Bone marrow (tissue), 2 donors: ENCODE measurements at regions not wholly inside any gene's neighbourhood (a gene's known extent, or its start where the extent isn't known, plus 50 kb on each side); places are given as distances from the start of the nearest gene placed in this dataset.
"Not testable (repeated sequence)": the region's sequence is repeated elsewhere in the genome, so short reads cannot be mapped to it uniquely, and the experiment has no call there.

Experiments used
- DNase-seq, 2 donors: peaks; one replicate each; lab custom pipeline; 2025; lab: John Stamatoyannopoulos, UW

DNA sequence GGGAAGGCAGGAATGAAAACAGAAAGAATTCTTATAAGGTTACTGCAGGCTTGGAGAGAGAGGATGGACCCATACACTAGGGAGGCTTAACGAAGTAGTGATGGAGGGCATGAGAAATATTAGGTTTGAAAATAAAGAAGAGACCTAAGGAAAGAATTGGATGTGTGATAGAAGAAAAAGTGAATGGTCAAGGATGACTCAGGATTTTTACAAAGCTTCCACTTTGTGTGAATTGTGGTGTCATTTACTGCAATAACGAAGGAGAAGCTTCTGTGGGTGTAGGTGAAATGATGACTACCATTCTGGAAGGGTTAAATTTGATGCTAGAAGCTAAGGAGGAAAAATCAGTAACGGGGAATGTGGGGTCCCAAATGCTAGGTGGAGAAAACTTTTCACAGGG lies 191.2 kb downstream of the UTRN start:
- no peak for DNase-seq

DNA sequence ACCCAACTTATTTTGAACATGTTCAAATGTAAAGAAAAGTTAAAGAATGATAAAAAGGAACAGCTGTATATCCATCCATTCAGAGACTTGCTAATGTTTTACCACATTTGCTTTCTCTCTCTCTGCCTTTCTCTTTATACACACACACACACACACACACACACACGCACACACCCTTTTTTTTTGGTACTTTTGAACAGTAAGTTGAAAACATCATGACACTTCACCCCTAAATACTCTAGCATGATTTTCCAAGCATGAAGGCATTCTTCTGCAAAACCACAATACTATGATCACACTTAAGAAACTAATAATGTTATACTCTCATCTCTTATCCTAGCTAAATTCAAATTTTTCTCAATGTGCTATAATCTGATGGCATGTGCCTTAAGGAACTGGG lies 192.3 kb downstream of the UTRN start:
- DNase-seq: no peak

DNA sequence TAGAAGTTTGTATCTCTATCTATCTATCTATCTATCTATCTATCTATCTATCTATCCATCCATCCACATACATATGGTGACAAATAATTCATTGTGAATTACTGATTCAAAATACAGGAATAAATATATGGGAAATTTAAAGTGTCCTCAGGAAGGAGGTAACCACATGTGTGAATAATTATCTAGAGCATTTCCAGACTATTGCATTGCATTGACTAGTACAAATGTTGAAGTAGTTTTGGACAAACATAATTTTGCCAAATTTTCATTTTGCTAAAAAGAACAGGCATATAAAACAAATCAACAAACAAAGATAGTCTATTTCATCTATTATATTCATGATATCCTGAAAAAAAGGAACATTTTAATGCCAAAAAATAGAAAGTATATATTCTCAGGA lies 192.7 kb downstream of the UTRN start:
- DNase-seq: no peak

DNA sequence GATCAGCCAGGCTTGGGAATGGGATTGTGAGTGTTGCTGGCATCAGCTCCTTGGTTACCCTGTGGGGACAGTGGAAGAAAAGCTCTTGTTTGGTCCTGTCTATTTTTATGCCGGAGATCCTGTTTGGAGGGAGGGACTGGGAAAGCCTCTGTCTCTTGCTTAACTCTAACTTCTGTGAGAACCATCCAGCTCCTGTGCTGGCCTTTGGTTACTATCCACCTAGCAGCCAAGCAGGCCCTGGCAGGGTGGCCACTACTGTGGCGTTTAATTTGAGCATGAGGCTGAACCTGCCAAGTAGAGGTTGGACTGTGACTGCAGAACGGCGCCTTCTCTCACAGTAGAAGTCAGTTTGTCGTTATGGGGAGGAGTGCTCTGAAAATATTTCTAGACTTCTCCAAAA lies 193.3 kb downstream of the UTRN start:
- no peak for DNase-seq

DNA sequence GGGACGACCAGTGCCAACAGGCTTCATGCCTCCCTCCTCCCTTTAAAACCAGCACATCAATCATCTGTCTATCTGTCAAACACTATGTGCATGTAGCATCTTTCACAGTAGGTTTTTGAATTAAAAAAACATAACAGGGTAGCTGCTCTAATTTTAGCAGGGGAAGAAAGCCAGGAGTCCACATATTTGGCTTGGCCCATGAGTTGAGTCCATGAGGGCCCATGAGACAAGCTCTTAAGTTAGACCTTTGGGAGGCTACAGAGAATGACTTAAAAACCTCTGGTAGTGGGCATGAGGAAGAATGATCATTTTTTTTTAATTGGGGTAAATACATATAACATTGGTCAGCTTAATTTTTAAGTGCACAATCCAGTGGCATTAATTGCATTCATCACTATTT lies 194.9 kb downstream of the UTRN start:
- DNase-seq: no peak

DNA sequence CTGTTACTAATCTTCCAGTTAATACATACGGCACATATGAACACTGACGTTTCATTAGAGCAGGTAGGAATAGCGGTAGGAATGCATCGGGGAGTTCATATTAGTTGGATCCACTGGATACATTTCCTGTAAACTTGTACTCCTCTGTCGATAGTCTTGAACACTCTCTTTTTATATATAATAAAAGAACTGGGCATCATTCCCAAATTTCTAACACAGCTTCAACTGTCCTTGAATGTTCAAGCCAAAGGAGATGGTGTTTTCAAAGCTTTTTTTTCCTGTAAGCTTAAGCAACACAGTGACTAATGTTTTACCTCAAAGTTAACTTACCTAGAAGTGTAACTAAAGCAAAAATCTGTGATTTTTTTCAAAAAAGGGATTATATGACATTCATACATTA lies 195.3 kb downstream of the UTRN start:
- no peak for DNase-seq

DNA sequence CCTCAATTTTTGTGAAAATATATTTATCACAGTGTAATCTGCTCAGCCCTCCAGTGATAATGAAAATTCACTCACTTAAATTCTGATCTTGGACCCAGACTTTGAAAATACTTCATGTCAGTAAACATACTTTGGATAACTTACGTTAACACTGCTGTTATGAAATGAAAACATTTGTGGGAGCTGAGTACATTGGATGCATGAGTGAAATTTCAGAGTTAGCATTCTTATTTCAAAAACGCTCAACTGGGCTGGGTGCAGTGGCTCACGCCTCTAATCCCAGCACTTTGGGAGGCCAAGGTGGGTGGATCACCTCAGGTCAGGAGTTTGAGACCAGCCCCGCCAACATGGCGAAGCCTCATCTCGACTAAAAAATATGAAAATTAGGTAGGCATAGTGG lies 196.4 kb downstream of the UTRN start:
- no peak for DNase-seq

DNA sequence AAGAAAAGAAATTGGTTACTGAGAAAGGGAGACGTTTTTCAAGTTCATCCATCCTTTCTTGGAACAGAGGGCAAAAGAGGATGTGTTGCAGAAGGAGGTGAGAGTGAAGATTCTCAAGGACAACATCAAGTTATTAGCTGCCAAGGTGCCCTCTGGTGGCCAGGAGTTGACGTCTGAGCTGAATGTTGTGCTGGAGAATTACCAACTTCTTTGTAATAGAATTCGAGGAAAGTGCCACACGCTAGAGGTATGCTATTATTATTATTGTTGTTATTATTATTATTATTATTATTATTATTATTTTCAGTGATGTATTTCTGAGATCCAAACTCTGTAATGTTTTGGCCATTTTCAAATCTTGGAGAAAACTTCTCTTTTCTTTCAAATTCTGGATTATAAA lies 197.0 kb downstream of the UTRN start:
- peak in 1 of 2 donors; percentile 66 for DNase-seq

DNA sequence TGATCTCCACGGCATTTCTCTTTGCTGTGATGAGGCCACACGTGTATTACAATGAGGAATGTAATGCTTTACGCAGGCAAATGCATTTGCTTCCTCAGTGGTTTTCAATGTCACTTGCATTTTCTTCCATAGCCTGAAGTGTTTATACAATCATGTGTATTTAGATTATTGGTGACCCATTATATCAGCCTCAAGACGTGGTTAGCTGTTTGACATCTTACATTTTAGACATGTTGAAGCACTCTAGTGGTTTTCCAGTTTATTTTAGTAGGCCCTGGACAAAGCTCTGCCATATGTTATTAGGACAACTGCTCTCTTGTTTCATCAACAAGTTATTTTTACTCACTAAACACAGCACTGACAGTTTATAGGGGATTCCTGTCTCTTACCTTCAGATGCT lies 200.4 kb downstream of the UTRN start:
- DNase-seq: no peak

DNA sequence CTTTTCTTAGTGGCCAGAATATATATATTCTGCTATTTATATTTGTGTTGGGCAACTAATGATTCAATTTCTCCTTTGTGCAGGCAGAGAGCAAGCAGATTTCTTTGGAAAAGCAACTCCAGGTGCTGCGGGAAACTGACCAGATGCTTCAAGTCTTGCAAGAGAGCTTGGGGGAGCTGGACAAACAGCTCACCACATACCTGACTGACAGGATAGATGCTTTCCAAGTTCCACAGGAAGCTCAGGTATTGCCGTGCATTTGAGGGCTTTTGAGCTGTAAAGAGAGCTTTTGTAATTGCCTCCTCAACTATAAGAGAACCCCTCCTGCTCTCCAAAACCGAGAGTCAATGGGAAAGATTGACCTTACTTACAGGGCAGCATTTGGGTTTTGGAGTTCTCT lies 203.5 kb downstream of the UTRN start:
- no peak for DNase-seq

DNA sequence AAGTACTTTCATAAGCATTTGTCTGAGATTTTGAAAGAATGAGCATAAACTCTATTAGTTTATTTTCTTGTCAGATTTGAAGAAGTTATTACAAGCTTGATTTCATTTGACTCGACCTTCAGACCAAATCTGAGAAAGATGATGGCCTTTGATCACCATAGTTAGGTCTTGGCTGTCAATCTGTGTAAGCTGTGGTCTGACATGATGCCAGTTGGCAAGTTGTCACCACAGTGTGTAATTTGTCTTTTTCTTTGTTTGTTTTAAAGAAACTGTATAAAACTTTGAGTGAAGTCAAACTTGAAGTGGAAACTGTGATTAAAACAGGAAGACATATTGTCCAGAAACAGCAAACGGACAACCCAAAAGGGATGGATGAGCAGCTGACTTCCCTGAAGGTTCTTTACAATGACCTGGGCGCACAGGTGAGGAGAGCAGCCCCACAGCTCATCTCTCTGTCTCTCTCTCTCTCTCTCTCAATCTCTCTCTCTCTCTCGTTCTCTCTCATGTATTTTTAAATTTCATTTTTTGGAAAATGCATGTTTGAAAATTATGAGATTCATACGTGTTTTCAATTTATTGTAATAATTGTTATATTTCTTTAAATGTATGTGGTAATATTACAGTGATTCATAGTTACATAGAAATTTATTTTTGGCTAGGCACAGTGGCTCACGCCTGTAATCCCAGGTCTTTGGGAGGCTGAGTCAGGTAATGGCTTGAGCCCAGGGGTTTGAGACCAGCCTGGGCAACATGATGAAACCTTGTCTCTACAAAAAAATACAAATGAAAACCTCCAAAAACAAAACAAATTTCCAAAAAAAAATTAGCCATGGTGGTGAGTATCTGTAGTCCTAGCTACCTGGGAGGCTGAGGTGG lies 208.1 kb downstream of the UTRN start:
- no peak for DNase-seq

DNA sequence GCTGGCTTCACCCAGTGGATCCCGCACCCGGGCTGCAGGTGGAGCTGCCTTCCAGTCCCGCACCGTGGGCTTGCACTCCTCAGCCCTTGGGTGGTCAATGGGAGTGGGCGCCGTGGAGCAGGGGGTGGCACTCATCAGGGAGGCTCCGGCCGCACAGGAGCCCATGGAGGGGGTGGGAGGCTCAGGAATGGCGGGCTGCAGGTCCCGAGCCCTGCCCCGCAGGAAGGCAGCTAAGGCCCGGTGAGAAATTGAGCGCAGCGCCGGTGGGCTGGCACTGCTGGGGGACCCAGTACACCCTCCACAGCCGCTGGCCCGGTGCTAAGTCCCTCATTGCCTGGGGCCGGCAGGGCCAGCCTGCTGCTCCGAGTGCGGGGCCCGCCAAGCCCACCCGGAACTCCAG lies 209.9 kb downstream of the UTRN start:
- not testable (repeated sequence) for DNase-seq

DNA sequence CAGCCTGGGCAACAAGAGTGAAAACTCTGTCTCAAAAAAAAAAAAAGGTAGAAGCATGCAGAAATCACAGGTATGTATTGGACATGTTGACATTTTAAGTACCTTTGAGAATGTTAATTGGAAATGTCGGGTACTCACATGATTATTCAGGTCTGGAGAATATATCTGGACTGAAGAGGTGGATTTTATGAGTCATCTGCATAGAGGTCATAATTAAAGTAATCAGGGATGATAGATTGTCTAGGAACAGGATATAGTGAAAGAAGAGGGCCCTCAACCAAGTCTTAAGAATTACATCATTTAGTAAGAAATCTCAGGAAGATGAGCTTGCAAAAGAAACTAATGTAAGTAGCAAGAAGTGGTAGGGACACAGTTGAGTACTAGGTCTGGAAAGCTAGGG lies 212.5 kb downstream of the UTRN start:
- no peak for DNase-seq

DNA sequence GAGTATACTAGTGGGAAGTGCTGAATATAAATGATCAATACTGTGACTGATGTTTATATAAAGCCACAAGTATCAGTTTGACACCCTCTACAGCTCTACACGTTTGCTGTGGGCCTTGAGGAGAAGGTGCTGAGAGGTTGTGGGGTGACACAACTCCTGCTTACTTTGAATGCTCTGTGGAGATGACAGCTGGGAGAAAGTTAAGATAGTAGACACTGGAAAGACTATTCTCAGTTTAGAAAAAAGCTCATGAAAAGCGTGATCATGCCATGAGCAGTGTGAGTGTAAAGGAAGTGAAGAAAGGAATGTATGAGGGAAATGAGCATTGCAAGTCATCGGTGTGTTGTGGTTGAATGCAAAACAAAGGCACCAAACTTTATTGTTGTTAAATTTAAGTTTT lies 215.8 kb downstream of the UTRN start:
- no peak for DNase-seq

DNA sequence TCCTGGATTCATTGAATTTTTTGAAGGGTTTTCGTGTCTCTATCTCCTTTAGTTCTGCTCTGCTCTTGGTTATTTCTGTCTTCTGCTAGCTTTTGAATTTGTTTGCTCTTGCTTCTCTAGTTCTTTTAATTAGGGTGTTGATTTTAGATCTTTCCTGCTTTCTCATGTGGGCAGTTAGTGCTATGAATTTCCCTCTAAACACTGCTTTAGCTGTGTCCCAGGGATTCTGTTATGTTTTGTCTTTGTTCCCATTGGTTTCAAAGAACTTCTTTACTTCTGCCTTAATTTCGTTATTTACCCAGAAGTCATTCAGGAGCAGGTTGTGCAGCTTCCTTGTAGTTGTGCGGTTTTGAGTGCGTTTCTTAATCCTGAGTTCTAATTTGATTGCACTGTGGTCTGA lies 220.1 kb downstream of the UTRN start:
- not testable (repeated sequence) for DNase-seq

DNA sequence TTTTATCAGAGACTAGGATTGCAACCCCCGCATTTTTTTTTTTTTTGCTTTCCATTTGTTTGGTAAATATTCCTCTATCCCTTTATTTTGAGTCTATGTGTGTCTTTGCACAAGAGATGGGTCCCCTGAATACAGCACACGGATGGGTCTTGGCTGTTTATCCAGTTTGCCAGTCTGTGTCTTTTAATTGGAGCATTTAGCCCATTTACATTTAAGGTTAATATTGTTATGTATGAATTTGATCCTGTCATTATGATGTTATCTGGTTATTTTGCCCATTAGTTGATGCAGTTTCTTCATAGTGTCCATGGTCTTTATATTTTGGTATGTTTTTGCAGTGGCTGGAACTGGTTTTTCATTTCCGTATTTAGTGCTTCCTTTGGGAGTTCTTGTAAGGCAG lies 220.9 kb downstream of the UTRN start:
- DNase-seq: not testable (repeated sequence)

DNA sequence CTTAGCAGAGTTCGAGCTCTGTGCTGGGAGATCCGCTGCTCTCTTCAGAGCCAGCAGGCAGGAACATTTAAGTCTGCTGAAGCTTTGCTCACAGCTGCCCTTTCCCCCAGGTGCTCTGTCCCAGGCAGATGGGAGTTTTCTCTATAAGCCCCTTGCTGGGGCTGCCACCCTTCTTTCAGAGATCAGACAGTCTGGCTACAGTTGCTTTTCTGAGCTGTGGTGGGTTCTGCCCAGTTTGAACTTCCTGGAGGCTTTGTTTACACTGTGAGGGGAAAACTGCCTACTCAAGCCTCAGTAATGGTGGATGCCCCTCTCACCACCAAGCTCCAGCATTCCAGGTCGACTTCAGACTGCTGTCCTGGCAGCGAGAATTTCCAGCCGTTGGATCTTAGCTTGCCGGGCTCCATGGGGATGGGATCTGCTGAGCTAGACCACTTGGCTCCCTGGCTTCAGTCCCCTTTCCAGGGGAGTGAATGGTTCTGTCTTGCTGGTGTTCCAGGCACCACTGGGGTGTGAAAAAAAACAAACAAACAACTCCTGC lies 222.7 kb downstream of the UTRN start:
- DNase-seq: not testable (repeated sequence)

DNA sequence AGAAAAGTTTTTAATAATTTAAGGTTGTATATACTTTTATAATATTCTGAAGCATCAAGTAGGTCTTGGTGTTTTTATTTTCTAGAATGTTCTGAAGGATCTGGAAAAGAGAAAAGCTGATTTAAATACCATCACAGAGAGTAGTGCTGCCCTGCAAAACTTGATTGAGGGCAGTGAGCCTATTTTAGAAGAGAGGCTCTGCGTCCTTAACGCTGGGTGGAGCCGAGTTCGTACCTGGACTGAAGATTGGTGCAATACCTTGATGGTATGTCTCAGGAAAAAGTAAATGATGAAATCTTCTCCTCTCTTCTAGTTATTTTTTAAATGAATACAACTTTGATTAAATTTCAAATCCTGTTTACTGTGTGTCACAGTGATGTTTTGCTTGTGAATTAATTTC lies 225.7 kb downstream of the UTRN start:
- no peak for DNase-seq

DNA sequence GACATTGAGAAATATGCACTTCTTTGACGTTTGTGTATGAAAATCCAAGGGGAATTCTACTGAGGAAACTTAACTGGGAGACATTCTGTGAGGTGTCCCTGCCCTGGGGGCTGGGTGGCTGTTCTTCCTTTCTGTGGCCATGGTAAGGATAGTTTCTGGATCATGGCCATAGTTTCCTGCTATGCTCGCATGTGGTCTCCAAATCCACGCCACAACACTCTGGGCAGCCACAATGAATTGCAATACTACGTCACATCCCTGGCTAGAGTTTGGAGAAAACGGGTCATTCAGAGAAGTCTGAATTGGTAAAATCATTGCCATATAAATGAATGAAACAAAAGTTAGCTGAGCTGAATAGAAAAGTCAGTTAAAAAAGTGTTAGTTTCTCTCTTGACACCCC lies 230.6 kb downstream of the UTRN start:
- DNase-seq: no peak

DNA sequence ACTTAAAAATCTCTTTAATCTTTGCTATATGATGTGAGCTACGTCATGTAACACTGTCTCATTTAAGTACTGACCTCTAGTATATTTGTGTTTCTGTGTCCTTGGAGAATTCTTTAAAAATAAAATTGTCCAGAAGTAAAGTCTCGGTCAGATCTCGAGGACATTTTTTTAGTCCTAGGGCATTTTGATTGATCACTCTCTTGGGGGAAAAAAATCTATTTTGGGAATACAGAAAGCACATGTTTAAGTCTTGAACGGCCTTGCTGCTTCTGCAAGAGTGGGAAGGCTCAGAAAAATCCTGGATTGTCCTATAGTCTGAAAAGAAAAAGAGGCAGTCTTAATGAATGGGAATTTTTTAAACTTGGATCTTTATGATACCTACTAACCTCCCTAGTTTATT lies 234.3 kb downstream of the UTRN start:
- no peak for DNase-seq

DNA sequence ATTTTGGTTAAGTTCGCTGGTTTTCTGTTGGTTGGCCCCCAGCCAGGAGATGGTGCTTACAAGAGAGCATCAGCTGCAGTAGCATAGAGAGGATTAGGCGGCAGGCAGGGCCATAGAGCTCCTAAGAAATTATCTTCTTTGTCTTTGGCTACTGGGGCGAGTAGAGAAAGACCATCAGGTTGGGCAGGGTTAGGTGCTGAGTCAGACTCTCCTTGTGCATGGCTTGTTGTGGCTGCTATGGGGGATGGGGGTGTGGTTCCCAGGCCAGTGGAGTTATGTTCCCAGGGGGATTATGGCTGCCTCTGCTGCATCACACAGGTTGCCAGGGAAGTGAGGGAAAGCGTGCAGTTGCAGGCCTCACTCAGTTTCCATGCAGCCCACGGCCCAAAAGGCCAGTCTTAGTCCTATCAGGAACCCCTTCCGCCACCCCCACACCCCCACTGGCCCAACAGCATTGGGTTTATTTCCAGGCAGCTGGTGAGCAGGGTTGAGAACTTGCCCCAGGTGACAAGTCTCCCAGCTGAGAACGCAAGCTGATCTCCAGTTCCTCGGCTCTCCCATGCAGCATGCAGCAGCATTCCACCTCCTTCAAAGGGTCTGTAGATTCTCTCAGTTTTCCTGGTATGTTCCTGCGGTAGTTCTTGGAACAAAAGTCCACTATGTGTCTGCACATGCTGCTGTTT lies 243.7 kb downstream of the UTRN start:
- no peak for DNase-seq

DNA sequence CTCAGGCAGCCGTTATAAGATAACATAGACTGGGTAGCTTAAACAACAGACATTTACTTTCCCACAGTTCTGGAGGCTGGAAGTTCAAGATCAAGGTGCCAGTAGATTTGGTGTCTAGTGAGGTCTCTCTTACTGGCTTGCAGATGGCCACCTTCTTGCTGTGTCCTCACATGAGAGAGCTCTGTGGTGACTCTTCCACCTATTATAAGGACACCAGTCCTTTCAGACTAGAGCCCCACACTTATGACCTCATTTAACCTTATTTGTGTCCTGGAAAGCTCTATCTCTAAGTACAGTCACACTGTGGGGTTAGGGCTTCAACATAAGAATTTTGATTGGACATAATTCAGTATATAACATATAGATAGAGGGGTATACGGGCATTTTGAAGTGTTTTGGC lies 245.0 kb downstream of the UTRN start:
- no peak for DNase-seq

DNA sequence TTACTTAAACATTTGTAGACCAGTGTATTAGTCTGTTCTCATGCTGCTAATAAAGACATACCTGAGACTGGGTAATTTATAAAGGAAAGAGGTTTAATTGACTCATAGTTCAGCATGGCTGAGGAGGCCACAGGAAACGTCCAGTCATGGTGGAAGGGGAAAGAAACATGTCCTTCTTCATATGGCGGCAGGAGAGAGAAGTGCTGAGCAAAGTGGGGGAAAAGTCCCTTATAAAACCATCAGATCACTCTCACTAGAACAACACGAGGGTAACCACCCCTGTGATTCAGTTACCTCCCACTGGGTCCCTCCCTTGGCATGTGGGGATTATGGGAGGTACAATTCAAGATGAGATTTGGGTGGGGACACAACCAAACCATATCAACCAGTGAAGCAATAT lies 247.1 kb downstream of the UTRN start:
- not testable (repeated sequence) for DNase-seq
